Liver (tissue), 7 donors: ENCODE measurements at regions not wholly inside any gene's neighbourhood (a gene's known extent, or its start where the extent isn't known, plus 50 kb on each side); places are given as distances from the start of the nearest gene placed in this dataset.
"Not testable (repeated sequence)": the region's sequence is repeated elsewhere in the genome, so short reads cannot be mapped to it uniquely, and the experiment has no call there.

Source experiments
- DNase-seq: peaks from one replicate; pipeline ENCODE4 v3.0.0-alpha.2; 2017; ENCODE audit warnings: low spot score
- H3K27ac ChIP-seq, 2 donors: one replicate each; pipeline ENCODE4 v1.7.0; 2013; ENCODE audit warnings: inconsistent platforms in 2 of 2, low read length in 2 of 2, control low read depth in 1 of 2, low read depth in 1 of 2, mild to moderate bottlenecking in 1 of 2
- H3K27me3 ChIP-seq, 4 donors: one replicate each; pipeline versions ENCODE4 v1.6.1 to v1.7.0; 2013; ENCODE audit warnings: low read length in 3 of 4, inconsistent platforms in 1 of 4, mild to moderate bottlenecking in 1 of 4, moderate library complexity in 1 of 4; ENCODE audit not compliant: control insufficient read depth in 4 of 4, insufficient read depth in 4 of 4
- H3K36me3 ChIP-seq, 4 donors: one replicate each; pipeline versions ENCODE4 v1.6.1 to v1.7.0; 2013; ENCODE audit warnings: low read length in 3 of 4, mild to moderate bottlenecking in 3 of 4, low read depth in 1 of 4, moderate library complexity in 1 of 4; ENCODE audit not compliant: control insufficient read depth in 4 of 4, insufficient read depth in 3 of 4
- H3K4me1 ChIP-seq, 4 donors: one replicate each; pipeline versions ENCODE4 v1.6.1 to v1.7.0; 2013; ENCODE audit warnings: low read length in 3 of 4, mild to moderate bottlenecking in 3 of 4, moderate library complexity in 1 of 4; ENCODE audit not compliant: control insufficient read depth in 4 of 4, insufficient read depth in 4 of 4
- H3K4me3 ChIP-seq, 3 donors: one replicate each; pipeline versions ENCODE4 v1.6.1 to v1.7.0; 2013; ENCODE audit warnings: low read length in 3 of 3, control low read depth in 1 of 3, low read depth in 1 of 3, mild to moderate bottlenecking in 1 of 3
- H3K9ac ChIP-seq, 2 donors: one replicate each; pipeline ENCODE4 v1.7.0; 2013; ENCODE audit warnings: low read length in 2 of 2, mild to moderate bottlenecking in 2 of 2, moderate library complexity in 2 of 2, control low read depth in 1 of 2, low read depth in 1 of 2
- H3K9me3 ChIP-seq, 4 donors: one replicate each; pipeline versions ENCODE4 v1.6.1 to v1.7.0; 2013; ENCODE audit warnings: low read length in 3 of 4; ENCODE audit not compliant: control insufficient read depth in 4 of 4
- EGR1 ChIP-seq, 2 donors: IDR thresholded peaks; 2 replicates each; pipeline ENCODE4 v1.6.1; 2016 to 2018; ENCODE audit warnings: antibody characterized with exemption in 2 of 2, low read depth in 2 of 2
- FOXA2 ChIP-seq: IDR thresholded peaks from 2 replicates; pipeline ENCODE4 v1.6.1; 2016; ENCODE audit warnings: antibody characterized with exemption
- GABPA ChIP-seq, 2 donors: IDR thresholded peaks in 1 of 2; conservative IDR thresholded peaks in 1 of 2; 2 replicates each; pipeline ENCODE4 v1.6.1; 2016; ENCODE audit warnings: antibody characterized with exemption in 2 of 2, mild to moderate bottlenecking in 1 of 2, moderate library complexity in 1 of 2
- HNF4A ChIP-seq, 2 donors: conservative IDR thresholded peaks; 2 replicates each; pipeline ENCODE4 v1.6.1; 2016; ENCODE audit warnings: antibody characterized with exemption in 2 of 2, mild to moderate bottlenecking in 2 of 2
- HNF4G ChIP-seq: IDR thresholded peaks from 2 replicates; pipeline ENCODE4 v1.6.1; 2016; ENCODE audit warnings: antibody characterized with exemption
- JUND ChIP-seq, 2 donors: IDR thresholded peaks; 2 replicates each; pipeline ENCODE4 v1.6.1; 2016; ENCODE audit warnings: antibody characterized with exemption in 2 of 2
- RAD21 ChIP-seq, 2 donors: IDR thresholded peaks; 2 replicates each; pipeline ENCODE4 v1.6.1; 2016; ENCODE audit warnings: antibody characterized with exemption in 2 of 2, mild to moderate bottlenecking in 2 of 2
- RXRA ChIP-seq, 2 donors: IDR thresholded peaks; 2 replicates each; pipeline ENCODE4 v1.6.1; 2017 to 2018; ENCODE audit warnings: antibody characterized with exemption in 2 of 2, mild to moderate bottlenecking in 1 of 2
- SP1 ChIP-seq: IDR thresholded peaks from 2 replicates; pipeline ENCODE4 v1.6.1; 2018; ENCODE audit warnings: antibody characterized with exemption, mild to moderate bottlenecking
- TAF1 ChIP-seq: conservative IDR thresholded peaks from 2 replicates; pipeline ENCODE4 v1.6.1; 2016; ENCODE audit warnings: antibody characterized with exemption, mild to moderate bottlenecking
- WGBS: extraction: QIAGEN DNeasy Blood & Tissue Kit; methylation state at CpG from one replicate; pipeline ENCODE4 v1.1.7; 2013; 5-methylcytosine and 5-hydroxymethylcytosine counted together
- TF ChIP-seq, protein P1 (sequence below): IDR thresholded peaks from 2 replicates; pipeline ENCODE4 v1.6.1; 2016; ENCODE audit warnings: antibody characterized with exemption, mild to moderate bottlenecking
- TF ChIP-seq, protein P2 (sequence below): IDR thresholded peaks from 2 replicates; pipeline ENCODE4 v1.6.1; 2016; ENCODE audit warnings: antibody characterized with exemption
- TF ChIP-seq, protein P3 (sequence below): IDR thresholded peaks from 2 replicates; pipeline ENCODE4 v1.6.1; 2016; ENCODE audit warnings: antibody characterized with exemption
- donor health status: healthy.
- donor health status: healthy.
- donor health status: healthy.
- donor health status: healthy.

DNA sequence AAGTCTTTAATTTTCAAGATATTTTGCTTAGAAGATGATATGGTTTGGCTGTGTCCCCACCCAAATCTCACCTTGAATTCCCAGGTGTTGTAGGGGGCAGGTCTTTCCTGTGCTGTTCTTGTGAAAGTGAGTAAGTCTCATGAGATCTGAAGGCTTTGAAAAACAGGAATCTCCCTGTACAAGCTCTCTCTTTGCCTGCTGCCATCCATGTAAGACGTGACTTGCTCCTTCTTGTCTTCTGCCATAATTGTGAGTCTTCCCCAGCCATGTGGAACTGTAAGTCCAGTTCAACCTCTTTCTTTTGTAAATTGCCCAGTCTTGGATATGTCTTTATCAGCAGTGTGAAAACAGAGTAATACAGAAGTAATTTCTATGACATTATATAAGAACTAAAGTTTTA, 1255.2 kb upstream of the LRRTM3 start:
- not testable (repeated sequence) for H3K27ac ChIP-seq, H3K9ac ChIP-seq, H3K9me3 ChIP-seq, H3K4me1 ChIP-seq, H3K36me3 ChIP-seq, H3K27me3 ChIP-seq, H3K4me3 ChIP-seq, DNase-seq
- WGBS: 91% methylated on average over 1 of the region's 1 CpG

DNA sequence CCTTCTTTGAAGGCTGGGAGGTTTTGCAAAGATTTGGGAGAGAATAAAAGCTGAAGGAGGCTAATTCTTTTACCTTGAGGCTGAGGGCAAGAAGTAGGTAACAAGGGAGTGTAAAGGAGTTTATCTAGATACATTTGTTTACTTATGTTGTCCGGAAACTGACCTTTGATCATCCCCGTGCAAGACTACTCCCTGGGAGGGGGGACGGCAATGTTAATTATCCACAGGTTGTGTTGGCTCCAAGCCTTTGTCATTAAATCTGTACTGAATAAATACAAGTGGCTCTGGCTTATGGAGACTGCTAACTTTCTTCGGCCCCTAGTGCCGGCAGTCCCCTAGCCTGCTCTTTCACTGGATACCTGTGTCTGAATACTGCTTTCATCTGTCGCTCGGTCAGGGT, 1250.6 kb upstream of the LRRTM3 start:
- WGBS: 55% methylated on average over 7 of the region's 7 CpGs
- no peak for DNase-seq
- no peak overlapping the region for H3K9ac ChIP-seq
- no peaks in the 10 kb centered on the region for H3K9me3 ChIP-seq
- H3K36me3 ChIP-seq: no peaks in the 10 kb centered on the region
- peak; percentile 34 for TF ChIP-seq HNF4G
- peak; percentile 47 for TF ChIP-seq SP1
- TF ChIP-seq FOXA2: peak; percentile 15
- TF ChIP-seq HNF4A (conservative IDR thresholded peaks at IDR 0.05): peak; percentile 67 to 74
- TF ChIP-seq RXRA (IDR thresholded peaks at IDR 0.05): peak; percentile 12 to 30
- TF ChIP-seq GABPA (IDR thresholded peaks at IDR 0.05 in 1 of 2, conservative IDR thresholded peaks at IDR 0.05 in 1 of 2): no peak
- no peak for TF ChIP-seq EGR1 (IDR thresholded peaks at IDR 0.05; ENCODE audit: low read depth in 2 of 2)
- H3K27me3 ChIP-seq: no peaks in the 10 kb centered on the region
- peak overlapping the region in 1 of 3 donors; percentile 32 for H3K4me3 ChIP-seq
- H3K27ac ChIP-seq: no peak overlapping the region
- H3K4me1 ChIP-seq: peaks cover 0 to 2% (median 0%) of the 10 kb centered on the region in 4 donors

DNA sequence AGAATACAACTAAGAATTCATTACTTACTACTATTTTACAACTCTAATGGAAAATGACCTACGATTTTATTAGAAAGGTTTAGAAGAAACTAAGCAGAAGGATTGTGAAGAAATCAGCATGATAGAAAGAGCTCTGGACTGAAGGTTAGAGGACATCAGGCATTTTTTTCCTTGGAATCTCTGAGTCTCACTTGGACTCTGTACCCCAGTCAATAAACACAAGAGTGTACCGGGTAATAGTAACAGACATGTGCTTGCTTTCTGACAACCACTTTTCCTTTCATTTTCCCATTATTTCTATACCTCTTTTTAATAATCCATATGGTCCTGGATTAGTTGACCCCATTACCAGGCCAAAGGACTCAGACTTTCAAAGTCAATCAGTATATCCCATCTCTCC, 1240.9 kb upstream of the LRRTM3 start:
- H3K27me3 ChIP-seq: no peaks in the 10 kb centered on the region
- 86% methylated on average over 2 of the region's 2 CpGs for WGBS
- no peak overlapping the region for H3K27ac ChIP-seq
- H3K9me3 ChIP-seq: no peaks in the 10 kb centered on the region
- no peak overlapping the region for H3K9ac ChIP-seq
- H3K36me3 ChIP-seq: no peaks in the 10 kb centered on the region
- H3K4me1 ChIP-seq: no peaks in the 10 kb centered on the region
- TF ChIP-seq HNF4A (conservative IDR thresholded peaks at IDR 0.05) (no peak), EGR1 (IDR thresholded peaks at IDR 0.05; ENCODE audit: low read depth in 2 of 2) (no peak), TAF1 (no peak), JUND (IDR thresholded peaks at IDR 0.05) (no peak), RAD21 (IDR thresholded peaks at IDR 0.05) (no peak), FOXA2 (no peak), GABPA (IDR thresholded peaks at IDR 0.05 in 1 of 2, conservative IDR thresholded peaks at IDR 0.05 in 1 of 2) (no peak)
- TF ChIP-seq, protein P1, sequence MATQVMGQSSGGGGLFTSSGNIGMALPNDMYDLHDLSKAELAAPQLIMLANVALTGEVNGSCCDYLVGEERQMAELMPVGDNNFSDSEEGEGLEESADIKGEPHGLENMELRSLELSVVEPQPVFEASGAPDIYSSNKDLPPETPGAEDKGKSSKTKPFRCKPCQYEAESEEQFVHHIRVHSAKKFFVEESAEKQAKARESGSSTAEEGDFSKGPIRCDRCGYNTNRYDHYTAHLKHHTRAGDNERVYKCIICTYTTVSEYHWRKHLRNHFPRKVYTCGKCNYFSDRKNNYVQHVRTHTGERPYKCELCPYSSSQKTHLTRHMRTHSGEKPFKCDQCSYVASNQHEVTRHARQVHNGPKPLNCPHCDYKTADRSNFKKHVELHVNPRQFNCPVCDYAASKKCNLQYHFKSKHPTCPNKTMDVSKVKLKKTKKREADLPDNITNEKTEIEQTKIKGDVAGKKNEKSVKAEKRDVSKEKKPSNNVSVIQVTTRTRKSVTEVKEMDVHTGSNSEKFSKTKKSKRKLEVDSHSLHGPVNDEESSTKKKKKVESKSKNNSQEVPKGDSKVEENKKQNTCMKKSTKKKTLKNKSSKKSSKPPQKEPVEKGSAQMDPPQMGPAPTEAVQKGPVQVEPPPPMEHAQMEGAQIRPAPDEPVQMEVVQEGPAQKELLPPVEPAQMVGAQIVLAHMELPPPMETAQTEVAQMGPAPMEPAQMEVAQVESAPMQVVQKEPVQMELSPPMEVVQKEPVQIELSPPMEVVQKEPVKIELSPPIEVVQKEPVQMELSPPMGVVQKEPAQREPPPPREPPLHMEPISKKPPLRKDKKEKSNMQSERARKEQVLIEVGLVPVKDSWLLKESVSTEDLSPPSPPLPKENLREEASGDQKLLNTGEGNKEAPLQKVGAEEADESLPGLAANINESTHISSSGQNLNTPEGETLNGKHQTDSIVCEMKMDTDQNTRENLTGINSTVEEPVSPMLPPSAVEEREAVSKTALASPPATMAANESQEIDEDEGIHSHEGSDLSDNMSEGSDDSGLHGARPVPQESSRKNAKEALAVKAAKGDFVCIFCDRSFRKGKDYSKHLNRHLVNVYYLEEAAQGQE: no peak
- TF ChIP-seq, protein P2, sequence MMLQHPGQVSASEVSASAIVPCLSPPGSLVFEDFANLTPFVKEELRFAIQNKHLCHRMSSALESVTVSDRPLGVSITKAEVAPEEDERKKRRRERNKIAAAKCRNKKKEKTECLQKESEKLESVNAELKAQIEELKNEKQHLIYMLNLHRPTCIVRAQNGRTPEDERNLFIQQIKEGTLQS: no peak
- TF ChIP-seq, protein P3, sequence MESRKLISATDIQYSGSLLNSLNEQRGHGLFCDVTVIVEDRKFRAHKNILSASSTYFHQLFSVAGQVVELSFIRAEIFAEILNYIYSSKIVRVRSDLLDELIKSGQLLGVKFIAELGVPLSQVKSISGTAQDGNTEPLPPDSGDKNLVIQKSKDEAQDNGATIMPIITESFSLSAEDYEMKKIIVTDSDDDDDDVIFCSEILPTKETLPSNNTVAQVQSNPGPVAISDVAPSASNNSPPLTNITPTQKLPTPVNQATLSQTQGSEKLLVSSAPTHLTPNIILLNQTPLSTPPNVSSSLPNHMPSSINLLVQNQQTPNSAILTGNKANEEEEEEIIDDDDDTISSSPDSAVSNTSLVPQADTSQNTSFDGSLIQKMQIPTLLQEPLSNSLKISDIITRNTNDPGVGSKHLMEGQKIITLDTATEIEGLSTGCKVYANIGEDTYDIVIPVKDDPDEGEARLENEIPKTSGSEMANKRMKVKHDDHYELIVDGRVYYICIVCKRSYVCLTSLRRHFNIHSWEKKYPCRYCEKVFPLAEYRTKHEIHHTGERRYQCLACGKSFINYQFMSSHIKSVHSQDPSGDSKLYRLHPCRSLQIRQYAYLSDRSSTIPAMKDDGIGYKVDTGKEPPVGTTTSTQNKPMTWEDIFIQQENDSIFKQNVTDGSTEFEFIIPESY: no peak
- DNase-seq: no peak
- H3K4me3 ChIP-seq: no peak overlapping the region
